HepG2 (cell line): ENCODE measurements at regions not wholly inside any gene's neighbourhood (a gene's known extent, or its start where the extent isn't known, plus 50 kb on each side); places are given as distances from the start of the nearest gene placed in this dataset.

Source experiments
- ATAC-seq: fragments of 200-7000 bp; cut with Tn5 transposase; 3 replicates; pipeline ENCODE4 v1.9.1; 2020; ENCODE audit warnings: mild to moderate bottlenecking, moderate library complexity
- BruUV-seq: library from RNA; stranded (reverse); fragments of 400-500 nt; replicated peaks from 2 replicates; lab custom pipeline; 2021; lab: Mats Ljungman, UMichigan
- CTCF ChIA-PET: fragments of 300-600 bp; formaldehyde crosslinking; extraction: SDS; loops from one replicate; lab custom pipeline; 2021; ENCODE audit warnings: low total read pairs, inconsistent platforms, low intra/inter-chr PET ratio; lab: Yijun Ruan, JAX
- POLR2A ChIA-PET: fragments of 350-600 bp; sonication (Branson Sonifier 250); formaldehyde crosslinking; loops from one replicate; lab custom pipeline; 2020; ENCODE audit warnings: antibody characterized with exemption, inconsistent platforms; lab: Yijun Ruan, JAX
- DNase-seq: peaks from one replicate; pipeline ENCODE4 v3.0.0-alpha.2; 2015; ENCODE audit warnings: low spot score
- FAIRE-seq: peaks from 3 replicates; lab custom pipeline; 2011; peaks lifted over from hg19 to GRCh38; lab: Jason Lieb, UNC
- H2AFZ ChIP-seq: one replicate; pipeline ENCODE4 v1.6.1; 2011; ENCODE audit warnings: low read length, inconsistent platforms
- H3K27ac ChIP-seq: fragments of 300-600 bp; 3 replicates; pipeline ENCODE4 v1.8.0; 2011; ENCODE audit warnings: mixed run types, mild to moderate bottlenecking, mixed read lengths, low read length, inconsistent platforms; ENCODE audit not compliant: insufficient read depth; ENCODE audit errors: extremely low read length
- H3K27me3 ChIP-seq, 2 experiments: fragments of 200-600 bp in 1 of 2; 2 replicates in 1 of 2; 3 replicates in 1 of 2; pipeline versions ENCODE4 v1.6.0 to v1.8.0; 2011; ENCODE audit warnings: low read length in 2 of 2, mild to moderate bottlenecking in 2 of 2, moderate library complexity in 2 of 2, inconsistent platforms in 1 of 2; ENCODE audit not compliant: insufficient read depth in 2 of 2, control insufficient read depth in 1 of 2
- H3K36me3 ChIP-seq, 2 experiments: fragments of 200-600 bp in 1 of 2; replicated peaks in 1 of 2; 2 replicates in 1 of 2; 3 replicates in 1 of 2; pipeline versions ENCODE4 v1.5.1 to v1.8.0; 2011; ENCODE audit warnings: low read length in 2 of 2, inconsistent platforms in 1 of 2; ENCODE audit not compliant: insufficient read depth in 2 of 2, control insufficient read depth in 1 of 2
- H3K4me1 ChIP-seq: 2 replicates; pipeline ENCODE4 v1.5.1; 2012; ENCODE audit warnings: low read length, inconsistent platforms; ENCODE audit not compliant: insufficient read depth
- H3K4me2 ChIP-seq: 2 replicates; pipeline ENCODE4 v1.6.0; 2011; ENCODE audit warnings: low read depth, low read length, inconsistent platforms
- H3K4me3 ChIP-seq, 3 experiments: fragments of 200-600 bp in 1 of 3; sonication (generic), shearing (Covaris generic) in 1 of 3; replicated peaks in 1 of 3; 2 replicates each; pipeline ENCODE4 v1.5.1; 2011 to 2016; ENCODE audit warnings: low read length in 3 of 3, inconsistent platforms in 2 of 3, low read depth in 2 of 3, mild to moderate bottlenecking in 2 of 3, control low read depth in 1 of 3, mixed read lengths in 1 of 3; ENCODE audit not compliant: insufficient read depth in 1 of 3
- H3K79me2 ChIP-seq: one replicate; pipeline ENCODE4 v1.6.1; 2011; ENCODE audit warnings: low read length, inconsistent platforms; ENCODE audit not compliant: insufficient read depth
- H3K9ac ChIP-seq: 2 replicates; pipeline ENCODE4 v1.6.0; 2011; ENCODE audit warnings: mild to moderate bottlenecking, low read depth, low read length, inconsistent platforms; ENCODE audit not compliant: insufficient read depth
- H3K9me3 ChIP-seq: 2 replicates; pipeline ENCODE4 v1.5.1; 2012; ENCODE audit warnings: mild to moderate bottlenecking, low read length
- H4K20me1 ChIP-seq: 2 replicates; pipeline ENCODE4 v1.6.0; 2011; ENCODE audit warnings: inconsistent platforms, mild to moderate bottlenecking, low read length, moderate library complexity; ENCODE audit not compliant: insufficient read depth
- EED ChIP-seq: sonication (generic); formaldehyde crosslinking; IDR thresholded peaks from 2 replicates; pipeline ENCODE4 v1.5.0; 2020; ENCODE audit warnings: mild to moderate bottlenecking, missing genetic modification reagents
- ERF ChIP-seq: IDR thresholded peaks from 2 replicates; pipeline ENCODE4 v1.6.1; 2018; ENCODE audit warnings: missing biosample characterization, missing genetic modification reagents
- HOXA3 ChIP-seq: sonication (generic); formaldehyde crosslinking; IDR thresholded peaks from 2 replicates; pipeline ENCODE4 v1.5.0; 2020; ENCODE audit warnings: missing genetic modification reagents
- NFIB ChIP-seq: sonication (generic); formaldehyde crosslinking; IDR thresholded peaks from 2 replicates; pipeline ENCODE4 v1.9.0; 2021; ENCODE audit warnings: missing genetic modification reagents, mild to moderate bottlenecking, borderline replicate concordance
- SMAD9 ChIP-seq: sonication (generic); formaldehyde crosslinking; IDR thresholded peaks from 2 replicates; pipeline ENCODE4 v1.5.1; 2020; ENCODE audit warnings: mild to moderate bottlenecking, missing genetic modification reagents
- ZNF121 ChIP-seq: sonication (generic); formaldehyde crosslinking; IDR thresholded peaks from 2 replicates; pipeline ENCODE4 v1.5.0; 2020; ENCODE audit warnings: mild to moderate bottlenecking, missing genetic modification reagents
- ZNF550 ChIP-seq: sonication (generic); formaldehyde crosslinking; IDR thresholded peaks from 2 replicates; pipeline ENCODE4 v1.4.0; 2020; ENCODE audit warnings: mild to moderate bottlenecking, missing genetic modification reagents, borderline replicate concordance
- WGBS: methylation state at CpG from one replicate; pipeline ENCODE4 v1.1.6; 2017; ENCODE audit warnings: low lambda C conversion rate; 5-methylcytosine and 5-hydroxymethylcytosine counted together
- in situ Hi-C: cut with HindIII; loops from 2 replicates; pipeline ENCODE4 v1.10.0; 2017; ENCODE audit warnings: low pct_unique_long_range_greater_than_20kb; ENCODE audit not compliant: extremely low pct_ligation_motif_present
- intact Hi-C: fragments of 100-400 bp; cut with micrococcal nuclease; formaldehyde crosslinking; loops from one replicate; pipeline ENCODE4 v1.10.0; 2022; ENCODE audit not compliant: unreplicated experiment
- TF ChIP-seq, protein P1 (sequence below): sonication (generic); formaldehyde crosslinking; IDR thresholded peaks from 2 replicates; pipeline ENCODE4 v1.5.0; 2020; ENCODE audit warnings: missing genetic modification reagents, mild to moderate bottlenecking, borderline replicate concordance
- TF ChIP-seq, protein P2 (sequence below): fragments of 450-650 bp; IDR thresholded peaks from 2 replicates; pipeline ENCODE4 v1.6.1; 2017; ENCODE audit warnings: mild to moderate bottlenecking
- TF ChIP-seq, protein P3 (sequence below): sonication (generic); formaldehyde crosslinking; IDR thresholded peaks from 2 replicates; pipeline ENCODE4 v1.8.0; 2022; ENCODE audit warnings: mild to moderate bottlenecking, missing genetic modification reagents, moderate library complexity
- TF ChIP-seq, protein P4 (sequence below): sonication (generic); formaldehyde crosslinking; IDR thresholded peaks from 2 replicates; pipeline ENCODE4 v1.4.0; 2020; ENCODE audit warnings: mild to moderate bottlenecking, missing genetic modification reagents, borderline replicate concordance

DNA sequence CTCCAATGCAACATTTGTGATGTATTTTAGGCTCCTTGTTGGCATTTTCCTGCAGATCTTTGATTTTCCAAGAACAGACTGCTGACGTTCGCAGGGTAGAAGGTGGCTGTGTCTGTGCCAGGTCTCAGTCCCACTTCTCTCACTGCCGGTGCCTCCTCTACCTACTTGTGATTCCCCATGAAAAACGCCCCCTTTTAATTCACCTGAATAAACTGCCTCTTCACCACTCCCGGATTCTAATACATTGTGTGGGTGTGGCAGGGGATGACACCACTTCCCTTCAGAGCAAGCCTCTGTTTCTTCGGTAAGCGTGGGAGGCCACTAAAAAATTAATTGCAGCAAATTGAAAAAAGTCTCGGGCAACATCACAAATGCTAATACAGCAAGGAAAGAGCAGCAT, 96.1 kb upstream of the FAM9B start:
- Histone ChIP-seq H3K36me3 (no peaks in the 10 kb centered on the region), H3K4me3 (no peak overlapping the region), H2AFZ (no peak overlapping the region), H3K27me3 (no peaks in the 10 kb centered on the region), H3K4me1 (no peaks in the 10 kb centered on the region), H3K79me2 (no peaks in the 10 kb centered on the region), H3K4me2 (no peak overlapping the region), H3K9me3 (no peaks in the 10 kb centered on the region), H4K20me1 (no peaks in the 10 kb centered on the region), H3K27ac (no peak overlapping the region), H3K9ac (no peak overlapping the region)
- no peak for ATAC-seq
- POLR2A ChIA-PET = no interaction called here
- CTCF ChIA-PET = no interaction called here
- no peak for FAIRE-seq
- in situ Hi-C loops (no loop called here), intact Hi-C loops (no loop called here)
- WGBS = 61% methylated on average over 5 of the region's 8 CpGs
- TF ChIP-seq, protein P1, sequence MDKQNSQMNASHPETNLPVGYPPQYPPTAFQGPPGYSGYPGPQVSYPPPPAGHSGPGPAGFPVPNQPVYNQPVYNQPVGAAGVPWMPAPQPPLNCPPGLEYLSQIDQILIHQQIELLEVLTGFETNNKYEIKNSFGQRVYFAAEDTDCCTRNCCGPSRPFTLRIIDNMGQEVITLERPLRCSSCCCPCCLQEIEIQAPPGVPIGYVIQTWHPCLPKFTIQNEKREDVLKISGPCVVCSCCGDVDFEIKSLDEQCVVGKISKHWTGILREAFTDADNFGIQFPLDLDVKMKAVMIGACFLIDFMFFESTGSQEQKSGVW (CRISPR knock-in tag) = no peak
- no peak for TF ChIP-seq EED
- no peak for TF ChIP-seq ZNF550 (CRISPR knock-in tag)
- TF ChIP-seq, protein P2, sequence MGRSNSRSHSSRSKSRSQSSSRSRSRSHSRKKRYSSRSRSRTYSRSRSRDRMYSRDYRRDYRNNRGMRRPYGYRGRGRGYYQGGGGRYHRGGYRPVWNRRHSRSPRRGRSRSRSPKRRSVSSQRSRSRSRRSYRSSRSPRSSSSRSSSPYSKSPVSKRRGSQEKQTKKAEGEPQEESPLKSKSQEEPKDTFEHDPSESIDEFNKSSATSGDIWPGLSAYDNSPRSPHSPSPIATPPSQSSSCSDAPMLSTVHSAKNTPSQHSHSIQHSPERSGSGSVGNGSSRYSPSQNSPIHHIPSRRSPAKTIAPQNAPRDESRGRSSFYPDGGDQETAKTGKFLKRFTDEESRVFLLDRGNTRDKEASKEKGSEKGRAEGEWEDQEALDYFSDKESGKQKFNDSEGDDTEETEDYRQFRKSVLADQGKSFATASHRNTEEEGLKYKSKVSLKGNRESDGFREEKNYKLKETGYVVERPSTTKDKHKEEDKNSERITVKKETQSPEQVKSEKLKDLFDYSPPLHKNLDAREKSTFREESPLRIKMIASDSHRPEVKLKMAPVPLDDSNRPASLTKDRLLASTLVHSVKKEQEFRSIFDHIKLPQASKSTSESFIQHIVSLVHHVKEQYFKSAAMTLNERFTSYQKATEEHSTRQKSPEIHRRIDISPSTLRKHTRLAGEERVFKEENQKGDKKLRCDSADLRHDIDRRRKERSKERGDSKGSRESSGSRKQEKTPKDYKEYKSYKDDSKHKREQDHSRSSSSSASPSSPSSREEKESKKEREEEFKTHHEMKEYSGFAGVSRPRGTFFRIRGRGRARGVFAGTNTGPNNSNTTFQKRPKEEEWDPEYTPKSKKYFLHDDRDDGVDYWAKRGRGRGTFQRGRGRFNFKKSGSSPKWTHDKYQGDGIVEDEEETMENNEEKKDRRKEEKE = no peak
- TF ChIP-seq HOXA3 (CRISPR knock-in tag) = no peak
- TF ChIP-seq, protein P3, sequence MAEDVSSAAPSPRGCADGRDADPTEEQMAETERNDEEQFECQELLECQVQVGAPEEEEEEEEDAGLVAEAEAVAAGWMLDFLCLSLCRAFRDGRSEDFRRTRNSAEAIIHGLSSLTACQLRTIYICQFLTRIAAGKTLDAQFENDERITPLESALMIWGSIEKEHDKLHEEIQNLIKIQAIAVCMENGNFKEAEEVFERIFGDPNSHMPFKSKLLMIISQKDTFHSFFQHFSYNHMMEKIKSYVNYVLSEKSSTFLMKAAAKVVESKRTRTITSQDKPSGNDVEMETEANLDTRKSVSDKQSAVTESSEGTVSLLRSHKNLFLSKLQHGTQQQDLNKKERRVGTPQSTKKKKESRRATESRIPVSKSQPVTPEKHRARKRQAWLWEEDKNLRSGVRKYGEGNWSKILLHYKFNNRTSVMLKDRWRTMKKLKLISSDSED (CRISPR knock-in tag) = no peak
- TF ChIP-seq ZNF121 (CRISPR knock-in tag) = no peak
- TF ChIP-seq, protein P4, sequence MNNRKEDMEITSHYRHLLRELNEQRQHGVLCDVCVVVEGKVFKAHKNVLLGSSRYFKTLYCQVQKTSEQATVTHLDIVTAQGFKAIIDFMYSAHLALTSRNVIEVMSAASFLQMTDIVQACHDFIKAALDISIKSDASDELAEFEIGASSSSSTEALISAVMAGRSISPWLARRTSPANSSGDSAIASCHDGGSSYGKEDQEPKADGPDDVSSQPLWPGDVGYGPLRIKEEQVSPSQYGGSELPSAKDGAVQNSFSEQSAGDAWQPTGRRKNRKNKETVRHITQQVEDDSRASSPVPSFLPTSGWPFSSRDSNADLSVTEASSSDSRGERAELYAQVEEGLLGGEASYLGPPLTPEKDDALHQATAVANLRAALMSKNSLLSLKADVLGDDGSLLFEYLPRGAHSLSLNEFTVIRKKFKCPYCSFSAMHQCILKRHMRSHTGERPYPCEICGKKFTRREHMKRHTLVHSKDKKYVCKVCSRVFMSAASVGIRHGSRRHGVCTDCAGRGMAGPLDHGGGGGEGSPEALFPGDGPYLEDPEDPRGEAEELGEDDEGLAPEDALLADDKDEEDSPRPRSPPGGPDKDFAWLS = no peak
- no peak for TF ChIP-seq NFIB
- no peak for TF ChIP-seq ERF (CRISPR knock-in tag)
- TF ChIP-seq SMAD9 (CRISPR knock-in tag) = no peak
- no peak for DNase-seq
- no TSS peak for BruUV-seq
